ENCODE measurements at regions not wholly inside any gene's neighbourhood (a gene's known extent, or its start where the extent isn't known, plus 50 kb on each side); places are given as distances from the start of the nearest gene placed in this dataset.

- TF ChIP-seq CTCF (IDR thresholded peaks at IDR 0.05; ENCODE audit: low read depth, low read length) (no peak), EZH2phosphoT487 (IDR thresholded peaks at IDR 0.05; ENCODE audit: low read depth) (no peak)
Observed at GRCh38 chr9:7580568-7580967, 219.0 kb downstream of the DMAC1 start.

Data from OCI-LY3 (cell line).